ENCODE measurements at regions not wholly inside any gene's neighbourhood (a gene's known extent, or its start where the extent isn't known, plus 50 kb on each side); places are given as distances from the start of the nearest gene placed in this dataset.

DNA sequence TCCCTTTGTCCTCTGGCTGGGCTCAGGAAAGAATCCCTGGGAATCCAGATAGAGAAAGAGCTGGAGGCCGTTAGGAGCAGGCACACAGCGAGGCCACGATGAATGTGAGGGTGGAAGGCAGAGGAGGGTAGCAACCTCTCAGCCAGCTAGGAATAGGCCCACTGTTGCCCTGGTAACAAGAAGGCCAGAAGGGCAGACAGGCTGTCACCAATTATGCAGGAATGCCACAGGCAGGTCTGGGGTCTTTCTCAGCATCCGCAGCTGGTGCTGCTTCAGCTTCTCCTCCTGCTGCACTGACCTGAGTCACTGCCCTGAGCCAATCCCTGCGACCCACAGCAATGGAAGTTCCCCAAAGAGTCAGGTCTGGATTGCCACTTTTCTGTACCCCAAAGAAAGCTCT is 62.8 kb upstream of the C3orf80 start:
- Histone ChIP-seq H3K27ac (ENCODE audit: low read depth in 1 of 2, low read length in 1 of 2) (no peak overlapping the region), H3K9me3 (ENCODE audit: control insufficient read depth in 2 of 2, insufficient read depth in 1 of 2, low read length in 1 of 2) (no peaks in the 10 kb centered on the region), H3K27me3 (ENCODE audit: control insufficient read depth in 2 of 2, insufficient read depth in 1 of 2, low read length in 1 of 2) (no peaks in the 10 kb centered on the region), H3K36me3 (ENCODE audit: control insufficient read depth in 2 of 2, insufficient read depth in 2 of 2, low read length in 1 of 2) (no peaks in the 10 kb centered on the region), H3K4me3 (ENCODE audit: low read length in 2 of 2) (no peak overlapping the region), H3K4me1 (ENCODE audit: control insufficient read depth in 2 of 2, insufficient read depth in 2 of 2, low read length in 2 of 2) (no peaks in the 10 kb centered on the region)
- no peak for DNase-seq (ENCODE audit: low read depth in 6 of 9, low spot score in 9 of 9)
- 94% methylated on average over 5 of the region's 5 CpGs for WGBS

DNA sequence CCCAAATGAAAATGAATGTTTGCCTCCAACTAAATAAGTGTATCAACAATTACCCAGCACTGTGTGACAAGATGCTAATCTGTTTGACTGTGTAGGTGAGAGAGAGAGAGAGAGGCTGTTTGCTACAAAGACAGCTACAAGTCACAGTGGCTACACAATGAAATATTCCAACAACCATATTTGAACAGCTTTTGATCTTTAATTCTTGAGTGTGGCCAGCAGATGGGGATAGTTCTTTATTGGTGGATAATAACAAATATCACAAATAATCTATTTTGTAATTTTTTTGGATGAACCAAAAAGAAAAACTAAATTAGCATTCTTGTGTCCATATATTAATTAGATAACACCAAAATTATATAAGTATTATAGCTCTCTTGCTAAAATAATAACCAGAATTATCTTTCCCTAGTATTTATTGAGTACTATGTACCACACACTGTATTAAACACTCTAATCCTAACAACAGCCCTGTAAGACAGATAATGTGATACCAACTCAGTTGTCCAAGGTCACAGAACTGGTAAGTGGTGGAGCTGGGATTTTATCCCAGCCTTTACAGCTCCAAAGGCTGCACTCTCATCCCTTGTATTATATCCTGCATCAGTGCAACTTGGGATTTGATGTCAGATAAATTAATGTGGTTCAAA is 61.9 kb upstream of the C3orf80 start:
- Histone ChIP-seq H3K9me3 (ENCODE audit: control insufficient read depth in 2 of 2, insufficient read depth in 1 of 2, low read length in 1 of 2) (no peaks in the 10 kb centered on the region), H3K27me3 (ENCODE audit: control insufficient read depth in 2 of 2, insufficient read depth in 1 of 2, low read length in 1 of 2) (no peaks in the 10 kb centered on the region), H3K4me3 (ENCODE audit: low read length in 2 of 2) (no peak overlapping the region), H3K36me3 (ENCODE audit: control insufficient read depth in 2 of 2, insufficient read depth in 2 of 2, low read length in 1 of 2) (no peaks in the 10 kb centered on the region), H3K27ac (ENCODE audit: low read depth in 1 of 2, low read length in 1 of 2) (no peak overlapping the region), H3K4me1 (ENCODE audit: control insufficient read depth in 2 of 2, insufficient read depth in 2 of 2, low read length in 2 of 2) (no peaks in the 10 kb centered on the region)
- DNase-seq (ENCODE audit: low read depth in 6 of 9, low spot score in 9 of 9), result no peak

DNA sequence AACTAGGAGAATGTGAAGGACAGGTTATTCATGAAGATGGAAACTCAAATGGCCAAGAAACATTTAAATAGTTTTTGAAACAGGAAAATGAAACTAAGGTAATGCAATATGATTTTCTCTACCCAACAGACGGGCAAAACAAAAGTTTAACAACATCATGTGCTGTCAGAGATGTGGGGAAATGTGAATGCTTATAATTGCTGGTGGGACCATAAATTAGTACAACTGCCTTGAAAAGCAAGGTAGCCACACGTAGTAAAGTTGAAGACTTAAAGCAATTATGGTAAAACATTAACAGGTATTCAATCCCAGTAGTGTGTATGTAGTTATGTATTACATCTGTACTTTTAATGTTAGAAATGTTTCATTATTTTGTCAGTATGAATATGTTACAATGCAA is 57.0 kb upstream of the C3orf80 start:
- no peak for DNase-seq (ENCODE audit: low read depth in 6 of 9, low spot score in 9 of 9)
- no peak overlapping the region for H3K4me3 ChIP-seq (ENCODE audit: low read length in 2 of 2)
- 94% methylated on average over 2 of the region's 2 CpGs for WGBS
- H3K27ac ChIP-seq (ENCODE audit: low read depth in 1 of 2, low read length in 1 of 2), result no peak overlapping the region
- H3K27me3 ChIP-seq (ENCODE audit: control insufficient read depth in 2 of 2, insufficient read depth in 1 of 2, low read length in 1 of 2), result no peaks in the 10 kb centered on the region
- H3K36me3 ChIP-seq (ENCODE audit: control insufficient read depth in 2 of 2, insufficient read depth in 2 of 2, low read length in 1 of 2), result no peaks in the 10 kb centered on the region
- no peaks in the 10 kb centered on the region for H3K4me1 ChIP-seq (ENCODE audit: control insufficient read depth in 2 of 2, insufficient read depth in 2 of 2, low read length in 2 of 2)
- no peaks in the 10 kb centered on the region for H3K9me3 ChIP-seq (ENCODE audit: control insufficient read depth in 2 of 2, insufficient read depth in 1 of 2, low read length in 1 of 2)

DNA sequence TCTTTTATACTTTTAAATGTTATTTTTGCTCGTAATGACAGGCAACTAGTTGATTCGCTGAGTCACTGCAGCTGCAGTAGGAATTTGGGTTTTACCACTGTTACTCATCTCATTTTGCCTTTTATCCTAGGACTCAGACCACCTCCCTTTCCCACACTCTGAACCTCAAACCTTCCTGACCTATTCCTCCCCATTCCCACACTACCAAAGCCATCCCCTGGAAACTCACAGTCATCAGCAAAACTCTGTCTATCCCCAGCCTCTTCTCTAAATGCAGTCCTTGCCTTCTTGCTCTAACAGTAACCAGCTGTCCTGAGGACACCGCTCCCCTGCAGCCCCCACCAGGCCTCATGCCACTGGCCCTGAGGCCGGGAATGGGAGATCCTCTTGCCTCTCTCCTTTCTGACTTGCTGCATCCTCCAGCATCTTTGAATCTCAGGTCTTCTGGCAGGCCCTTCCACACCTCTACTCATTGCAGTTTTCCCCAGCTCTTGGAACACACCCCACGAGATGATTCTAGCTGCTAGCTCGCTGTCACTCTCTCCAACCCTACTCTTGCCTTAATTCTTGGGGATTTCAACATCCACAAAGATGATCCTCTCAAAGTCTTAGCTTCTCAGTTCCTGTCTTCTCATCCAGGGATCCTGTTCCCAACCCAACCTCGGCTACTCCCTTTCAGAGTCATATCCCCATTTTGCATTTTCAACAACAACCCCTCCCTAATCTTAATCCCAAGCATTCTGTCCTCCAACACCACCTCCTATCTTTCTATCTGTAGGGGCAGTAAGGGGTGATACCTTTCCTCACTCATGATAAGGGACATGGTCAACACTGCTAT is 55.9 kb upstream of the C3orf80 start:
- Histone ChIP-seq H3K27me3 (ENCODE audit: control insufficient read depth in 2 of 2, insufficient read depth in 1 of 2, low read length in 1 of 2) (no peaks in the 10 kb centered on the region), H3K27ac (ENCODE audit: low read depth in 1 of 2, low read length in 1 of 2) (no peak overlapping the region), H3K9me3 (ENCODE audit: control insufficient read depth in 2 of 2, insufficient read depth in 1 of 2, low read length in 1 of 2) (no peaks in the 10 kb centered on the region), H3K36me3 (ENCODE audit: control insufficient read depth in 2 of 2, insufficient read depth in 2 of 2, low read length in 1 of 2) (no peaks in the 10 kb centered on the region), H3K4me1 (ENCODE audit: control insufficient read depth in 2 of 2, insufficient read depth in 2 of 2, low read length in 2 of 2) (no peaks in the 10 kb centered on the region), H3K4me3 (ENCODE audit: low read length in 2 of 2) (no peak overlapping the region)
- DNase-seq (ENCODE audit: low read depth in 6 of 9, low spot score in 9 of 9), result no peak
- 68% methylated on average over 7 of the region's 7 CpGs for WGBS

DNA sequence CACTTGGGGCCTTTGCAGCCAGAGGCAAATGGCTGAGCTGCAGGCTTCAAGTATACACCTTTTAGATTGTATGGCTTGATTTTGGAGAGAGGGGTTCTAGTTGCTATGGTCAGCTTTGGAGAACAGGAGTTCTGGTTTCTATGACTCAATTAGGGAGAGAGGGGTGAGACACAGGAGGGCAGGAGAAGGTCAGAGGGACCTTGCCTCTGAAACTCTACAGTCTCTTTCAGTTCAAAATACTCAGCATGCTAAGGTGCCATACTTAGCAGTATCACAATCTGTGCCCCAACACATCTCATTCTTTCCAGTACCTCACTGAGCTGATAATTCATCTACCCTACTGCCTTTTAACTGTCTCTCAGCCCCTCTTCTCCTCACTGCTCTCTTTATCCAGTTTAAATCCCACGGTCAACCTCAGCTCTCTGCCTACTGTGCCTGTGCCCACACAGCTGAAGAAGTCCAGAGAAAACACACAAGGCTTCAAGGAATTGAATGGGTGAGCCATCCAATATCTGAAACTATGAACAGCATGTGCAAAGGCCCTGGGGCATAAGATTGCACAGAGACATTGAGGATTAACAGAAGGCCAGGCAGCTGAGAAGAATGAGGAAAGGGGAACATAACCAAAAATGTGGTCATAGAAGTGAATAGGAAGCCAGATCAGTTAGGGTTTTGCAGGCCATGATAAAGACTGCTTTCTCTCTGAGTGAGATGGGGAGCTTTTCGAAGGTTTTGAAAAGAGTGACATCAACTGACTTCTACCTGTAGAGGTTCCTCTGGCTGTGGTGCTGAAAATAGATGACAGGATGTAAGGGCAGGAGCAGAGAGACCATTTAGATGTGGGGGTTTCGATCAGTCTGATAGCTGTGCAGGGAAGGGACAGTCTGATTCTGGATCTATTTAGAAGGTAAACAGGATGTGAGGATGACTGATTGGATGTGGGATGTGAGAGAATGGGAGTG is 54.5 kb upstream of the C3orf80 start:
- Histone ChIP-seq H3K4me1 (ENCODE audit: control insufficient read depth in 2 of 2, insufficient read depth in 2 of 2, low read length in 2 of 2) (no peaks in the 10 kb centered on the region), H3K27me3 (ENCODE audit: control insufficient read depth in 2 of 2, insufficient read depth in 1 of 2, low read length in 1 of 2) (no peaks in the 10 kb centered on the region), H3K27ac (ENCODE audit: low read depth in 1 of 2, low read length in 1 of 2) (no peak overlapping the region), H3K36me3 (ENCODE audit: control insufficient read depth in 2 of 2, insufficient read depth in 2 of 2, low read length in 1 of 2) (no peaks in the 10 kb centered on the region), H3K9me3 (ENCODE audit: control insufficient read depth in 2 of 2, insufficient read depth in 1 of 2, low read length in 1 of 2) (no peaks in the 10 kb centered on the region), H3K4me3 (ENCODE audit: low read length in 2 of 2) (no peak overlapping the region)
- WGBS, result 65% methylated on average over 3 of the region's 3 CpGs
- no peak for DNase-seq (ENCODE audit: low read depth in 6 of 9, low spot score in 9 of 9)

DNA sequence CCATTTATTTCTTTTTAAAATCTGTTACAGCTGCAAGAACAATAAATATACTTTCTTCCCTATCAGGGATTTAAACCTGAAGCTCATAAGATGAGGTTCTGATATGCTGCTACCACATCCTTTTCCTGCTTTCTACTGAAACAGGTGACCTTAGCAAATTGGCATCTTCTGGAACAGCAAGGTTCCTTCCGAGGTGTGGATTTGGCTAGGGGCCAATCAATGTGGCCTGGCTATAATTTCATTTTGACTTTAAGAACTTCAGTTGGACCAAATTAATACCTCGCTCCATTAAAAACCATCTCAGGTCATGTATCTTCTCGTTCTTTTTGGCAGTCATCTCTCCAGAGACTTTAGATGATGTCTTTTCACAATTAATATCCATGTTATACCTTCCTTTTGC is 53.4 kb upstream of the C3orf80 start:
- 20% methylated on average over 3 of the region's 3 CpGs for WGBS
- no peak for DNase-seq (ENCODE audit: low read depth in 6 of 9, low spot score in 9 of 9)

DNA sequence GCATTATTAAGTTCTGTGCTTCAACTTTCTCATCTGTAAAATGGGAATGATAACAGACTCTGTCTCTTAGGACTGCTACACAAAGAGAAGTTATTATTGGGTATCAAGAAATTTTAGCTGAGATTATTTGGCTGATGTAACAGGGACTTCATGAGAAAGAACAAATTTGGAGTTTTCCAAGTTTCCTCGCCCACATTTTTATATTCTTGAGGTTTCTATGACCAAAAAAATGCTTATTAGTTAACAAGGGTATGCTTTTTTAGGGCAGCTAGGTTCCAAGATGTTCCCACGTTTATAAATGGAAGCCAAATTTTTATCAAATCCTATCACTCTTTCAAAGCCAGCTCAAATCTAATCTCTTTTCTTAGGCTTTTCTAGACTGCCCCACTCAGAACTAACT is 50.6 kb upstream of the C3orf80 start:
- no peaks in the 10 kb centered on the region for H3K36me3 ChIP-seq (ENCODE audit: control insufficient read depth in 2 of 2, insufficient read depth in 2 of 2, low read length in 1 of 2)
- 97% methylated on average over 2 of the region's 2 CpGs for WGBS
- H3K27me3 ChIP-seq (ENCODE audit: control insufficient read depth in 2 of 2, insufficient read depth in 1 of 2, low read length in 1 of 2), result no peaks in the 10 kb centered on the region
- H3K9me3 ChIP-seq (ENCODE audit: control insufficient read depth in 2 of 2, insufficient read depth in 1 of 2, low read length in 1 of 2), result no peaks in the 10 kb centered on the region
- H3K4me3 ChIP-seq (ENCODE audit: low read length in 2 of 2), result no peak overlapping the region
- no peak overlapping the region for H3K27ac ChIP-seq (ENCODE audit: low read depth in 1 of 2, low read length in 1 of 2)
- no peak for DNase-seq (ENCODE audit: low read depth in 6 of 9, low spot score in 9 of 9)
- no peaks in the 10 kb centered on the region for H3K4me1 ChIP-seq (ENCODE audit: control insufficient read depth in 2 of 2, insufficient read depth in 2 of 2, low read length in 2 of 2)

More for the DNA sequence above, 53.4 kb upstream of the C3orf80 start:
- H3K4me3 ChIP-seq (ENCODE audit: low read length in 2 of 2), result no peak overlapping the region
- H3K36me3 ChIP-seq (ENCODE audit: control insufficient read depth in 2 of 2, insufficient read depth in 2 of 2, low read length in 1 of 2), result no peaks in the 10 kb centered on the region
- H3K4me1 ChIP-seq (ENCODE audit: control insufficient read depth in 2 of 2, insufficient read depth in 2 of 2, low read length in 2 of 2), result no peaks in the 10 kb centered on the region
- no peaks in the 10 kb centered on the region for H3K27me3 ChIP-seq (ENCODE audit: control insufficient read depth in 2 of 2, insufficient read depth in 1 of 2, low read length in 1 of 2)
- no peaks in the 10 kb centered on the region for H3K9me3 ChIP-seq (ENCODE audit: control insufficient read depth in 2 of 2, insufficient read depth in 1 of 2, low read length in 1 of 2)
- no peak overlapping the region for H3K27ac ChIP-seq (ENCODE audit: low read depth in 1 of 2, low read length in 1 of 2)
